Activated CD8-positive, alpha-beta memory T cell treated with anti-CD3 and anti-CD28 coated beads, Interleukin-2, amount 50 U/mL, for 48 hours (primary cell): ENCODE measurements at regions not wholly inside any gene's neighbourhood (a gene's known extent, or its start where the extent isn't known, plus 50 kb on each side); places are given as distances from the start of the nearest gene placed in this dataset.
"Not testable (repeated sequence)": the region's sequence is repeated elsewhere in the genome, so short reads cannot be mapped to it uniquely, and the experiment has no call there.

Experiments
- DNase-seq: peaks from one replicate; pipeline ENCODE4 v3.0.0-alpha.2; 2020

GRCh38 chr3:161602475-161602874, 105.9 kb downstream of the OTOL1 start:
- DNase-seq: no peak

- DNase-seq: no peak
Observed at GRCh38 chr3:161602918-161603317, 106.3 kb downstream of the OTOL1 start.

- DNase-seq: no peak
Observed at GRCh38 chr3:161607056-161607455, 110.4 kb downstream of the OTOL1 start.

GRCh38 chr3:161619351-161619750, 122.7 kb downstream of the OTOL1 start:
- no peak for DNase-seq

- DNase-seq: no peak
Observed at GRCh38 chr3:161630794-161631193, 134.2 kb downstream of the OTOL1 start.

GRCh38 chr3:161631536-161631935, 134.9 kb downstream of the OTOL1 start:
- DNase-seq: no peak

- no peak for DNase-seq
Observed at GRCh38 chr3:161637559-161637958, 141.0 kb downstream of the OTOL1 start.

- not testable (repeated sequence) for DNase-seq
Observed at GRCh38 chr3:161639095-161639494, 142.5 kb downstream of the OTOL1 start.

GRCh38 chr3:161640181-161640580, 143.6 kb downstream of the OTOL1 start:
- DNase-seq: no peak

GRCh38 chr3:161641287-161641686, 144.7 kb downstream of the OTOL1 start:
- no peak for DNase-seq

GRCh38 chr3:161644891-161645635, 148.5 kb downstream of the OTOL1 start:
- DNase-seq: no peak

- DNase-seq: no peak
Observed at GRCh38 chr3:161647936-161648470, 151.4 kb downstream of the OTOL1 start.

- no peak for DNase-seq
Observed at GRCh38 chr3:161649900-161650484, 153.4 kb downstream of the OTOL1 start.

GRCh38 chr3:161657786-161658185, 161.2 kb downstream of the OTOL1 start:
- DNase-seq: no peak

GRCh38 chr3:161671141-161671540, 174.5 kb downstream of the OTOL1 start:
- DNase-seq: no peak

- DNase-seq: no peak
Observed at GRCh38 chr3:161672478-161672877, 175.9 kb downstream of the OTOL1 start.

- DNase-seq: no peak
Observed at GRCh38 chr3:161673866-161674265, 177.3 kb downstream of the OTOL1 start.

- no peak for DNase-seq
Observed at GRCh38 chr3:161674402-161674801, 177.8 kb downstream of the OTOL1 start.

GRCh38 chr3:161681831-161682230, 185.2 kb downstream of the OTOL1 start:
- not testable (repeated sequence) for DNase-seq

- DNase-seq: no peak
Observed at GRCh38 chr3:161682715-161683114, 186.1 kb downstream of the OTOL1 start.

GRCh38 chr3:161689584-161690298, 193.1 kb downstream of the OTOL1 start:
- DNase-seq: no peak

- no peak for DNase-seq
Observed at GRCh38 chr3:161690299-161690620, 193.7 kb downstream of the OTOL1 start.

- no peak for DNase-seq
Observed at GRCh38 chr3:161691677-161692076, 195.1 kb downstream of the OTOL1 start.
